H1 (cell line): ENCODE measurements at regions not wholly inside any gene's neighbourhood (a gene's known extent, or its start where the extent isn't known, plus 50 kb on each side); places are given as distances from the start of the nearest gene placed in this dataset.

Experiments used
- CTCF ChIA-PET: fragments of 300-600 bp; sonication (Branson Sonifier 250); formaldehyde crosslinking; loops from one replicate; lab custom pipeline; 2021; ENCODE audit not compliant: partially characterized antibody; lab: Charles Lee
- POLR2A ChIA-PET: fragments of 300-600 bp; sonication (Branson Sonifier 250); formaldehyde crosslinking; loops from one replicate; lab custom pipeline; 2021; ENCODE audit warnings: inconsistent platforms; ENCODE audit not compliant: partially characterized antibody; lab: Charles Lee
- DNase-seq, 2 experiments: peaks; one replicate each; pipeline versions ENCODE4 v3.0.0 to v3.0.0-alpha.2; 2010 to 2022; ENCODE audit warnings: low spot score in 2 of 2, low read depth in 1 of 2, mixed read lengths in 1 of 2
- FAIRE-seq: peaks from 2 replicates; lab custom pipeline; 2011; peaks lifted over from hg19 to GRCh38; lab: Jason Lieb, UNC
- H2AFZ ChIP-seq: 2 replicates; pipeline ENCODE4 v1.8.1; 2012; ENCODE audit warnings: low read length, inconsistent platforms
- H2AK5ac ChIP-seq: 2 replicates; pipeline ENCODE4 v1.6.1; 2013; ENCODE audit warnings: low read depth, low read length
- H2BK120ac ChIP-seq: replicated peaks from 2 replicates; pipeline ENCODE3; 2013; ENCODE audit warnings: low read depth, low read length, inconsistent platforms
- H2BK12ac ChIP-seq: 2 replicates; pipeline ENCODE4 v1.6.1; 2013; ENCODE audit warnings: low read depth, low read length
- H2BK15ac ChIP-seq: 2 replicates; pipeline ENCODE4 v1.6.1; 2013; ENCODE audit warnings: low read length
- H2BK20ac ChIP-seq: 2 replicates; pipeline ENCODE4 v1.6.1; 2013; ENCODE audit warnings: low read length
- H2BK5ac ChIP-seq: 2 replicates; pipeline ENCODE4 v1.6.1; 2013; ENCODE audit warnings: low read depth, low read length
- H3K14ac ChIP-seq: 2 replicates; pipeline ENCODE4 v1.6.1; 2013; ENCODE audit warnings: inconsistent platforms; ENCODE audit not compliant: insufficient read length
- H3K18ac ChIP-seq: 2 replicates; pipeline ENCODE4 v1.6.1; 2013; ENCODE audit warnings: low read length; ENCODE audit errors: extremely low read depth
- H3K23ac ChIP-seq: 2 replicates; pipeline ENCODE4 v1.6.1; 2013; ENCODE audit warnings: inconsistent platforms; ENCODE audit not compliant: insufficient read length
- H3K23me2 ChIP-seq: 2 replicates; pipeline ENCODE4 v1.6.1; 2013; ENCODE audit warnings: low read depth, low read length
- H3K27ac ChIP-seq: 2 replicates; pipeline ENCODE4 v1.6.1; 2011; ENCODE audit warnings: low read depth, low read length, inconsistent platforms
- H3K27me3 ChIP-seq, 4 experiments: replicated peaks in 1 of 4; 1 replicate in 1 of 4; 2 replicates in 3 of 4; pipeline versions ENCODE4 v1.6.1 to v1.8.1; 2011 to 2013; ENCODE audit warnings: low read length in 3 of 4, mild to moderate bottlenecking in 3 of 4, inconsistent platforms in 2 of 4, mixed read lengths in 2 of 4, moderate library complexity in 1 of 4; ENCODE audit not compliant: control insufficient read depth in 3 of 4, insufficient read depth in 3 of 4; ENCODE audit errors: extremely low read depth in 1 of 4
- H3K36me3 ChIP-seq, 4 experiments: 2 replicates each; pipeline versions ENCODE4 v1.6.1 to v1.8.1; 2011 to 2013; ENCODE audit warnings: mild to moderate bottlenecking in 4 of 4, low read length in 3 of 4, moderate library complexity in 2 of 4, control low read depth in 1 of 4, inconsistent platforms in 1 of 4; ENCODE audit not compliant: insufficient read depth in 4 of 4, control insufficient read depth in 2 of 4
- H3K4ac ChIP-seq: replicated peaks from 2 replicates; pipeline ENCODE3; 2013; ENCODE audit warnings: low read length, low read depth, mixed read lengths, inconsistent platforms; ENCODE audit not compliant: insufficient read length
- H3K4me1 ChIP-seq, 4 experiments: replicated peaks in 1 of 4; 1 replicate in 1 of 4; 2 replicates in 3 of 4; pipeline versions ENCODE4 v1.6.1 to v1.8.1; 2011 to 2013; ENCODE audit warnings: low read length in 3 of 4, inconsistent platforms in 2 of 4, mixed read lengths in 1 of 4; ENCODE audit not compliant: insufficient read depth in 4 of 4, control insufficient read depth in 3 of 4
- H3K4me2 ChIP-seq, 2 experiments: 2 replicates each; pipeline versions ENCODE4 v1.6.1 to v1.8.1; 2011 to 2013; ENCODE audit warnings: low read depth in 2 of 2, low read length in 2 of 2, control low read depth in 1 of 2, inconsistent platforms in 1 of 2, mild to moderate bottlenecking in 1 of 2; ENCODE audit not compliant: insufficient read depth in 1 of 2
- H3K4me3 ChIP-seq, 4 experiments: fragments of 200-600, 300-600 bp in 1 of 4; sonication (generic), shearing (Covaris generic), sonication (Bioruptor Twin) in 1 of 4; 2 replicates each; pipeline versions ENCODE4 v1.5.1 to v1.8.1; 2011 to 2016; ENCODE audit warnings: low read length in 4 of 4, low read depth in 3 of 4, control low read depth in 2 of 4, inconsistent platforms in 2 of 4, mild to moderate bottlenecking in 2 of 4, mixed read lengths in 1 of 4, moderate library complexity in 1 of 4; ENCODE audit not compliant: insufficient read depth in 2 of 4; ENCODE audit errors: extremely low read depth in 1 of 4
- H3K56ac ChIP-seq: replicated peaks from 2 replicates; pipeline ENCODE3; 2013; ENCODE audit warnings: low read depth, mild to moderate bottlenecking, mixed read lengths, low read length, inconsistent platforms; ENCODE audit not compliant: insufficient read length
- H3K79me1 ChIP-seq: 2 replicates; pipeline ENCODE4 v1.6.1; 2013; ENCODE audit warnings: low read depth, low read length, control low read depth
- H3K79me2 ChIP-seq, 2 experiments: 2 replicates each; pipeline versions ENCODE4 v1.6.1 to v1.8.1; 2012 to 2013; ENCODE audit warnings: low read length in 2 of 2, mild to moderate bottlenecking in 2 of 2, inconsistent platforms in 1 of 2; ENCODE audit not compliant: insufficient read depth in 2 of 2, control insufficient read depth in 1 of 2
- H3K9ac ChIP-seq, 4 experiments: replicated peaks in 1 of 4; 1 replicate in 1 of 4; 2 replicates in 3 of 4; pipeline versions ENCODE4 v1.6.1 to v1.8.1; 2011 to 2013; ENCODE audit warnings: low read depth in 3 of 4, low read length in 3 of 4, control low read depth in 2 of 4, mild to moderate bottlenecking in 2 of 4, moderate library complexity in 2 of 4, inconsistent platforms in 1 of 4; ENCODE audit errors: extremely low read depth in 1 of 4
- H3K9me3 ChIP-seq, 2 experiments: 2 replicates each; pipeline versions ENCODE4 v1.6.1 to v1.8.1; 2012 to 2013; ENCODE audit warnings: mild to moderate bottlenecking in 2 of 2, moderate library complexity in 2 of 2, control low read depth in 1 of 2, inconsistent platforms in 1 of 2, low read depth in 1 of 2, low read length in 1 of 2, mixed read lengths in 1 of 2; ENCODE audit not compliant: insufficient read depth in 2 of 2
- H4K20me1 ChIP-seq, 2 experiments: replicated peaks in 1 of 2; 2 replicates each; pipeline versions ENCODE3 to v1.8.1; 2011 to 2013; ENCODE audit warnings: inconsistent platforms in 2 of 2, low read length in 2 of 2, mild to moderate bottlenecking in 1 of 2; ENCODE audit not compliant: insufficient read depth in 2 of 2, control insufficient read depth in 1 of 2
- H4K5ac ChIP-seq: 2 replicates; pipeline ENCODE4 v1.6.1; 2013; ENCODE audit warnings: low read length, low read depth, mixed read lengths, inconsistent platforms; ENCODE audit not compliant: insufficient read length
- H4K8ac ChIP-seq: 2 replicates; pipeline ENCODE4 v1.8.0; 2013; ENCODE audit warnings: mild to moderate bottlenecking, moderate library complexity, low read length, inconsistent platforms; ENCODE audit not compliant: insufficient read depth; ENCODE audit errors: extremely low read depth
- H4K91ac ChIP-seq: replicated peaks from 2 replicates; pipeline ENCODE3; 2013; ENCODE audit warnings: low read length, mixed read lengths, inconsistent platforms; ENCODE audit not compliant: insufficient read length
- ASH2L ChIP-seq: fragments of 200-600, 300-600 bp; sonication (generic); IDR thresholded peaks from one replicate; pipeline ENCODE4 v1.7.1; 2017; ENCODE audit warnings: low read length
- BACH1 ChIP-seq: IDR thresholded peaks from 2 replicates; pipeline ENCODE4 v1.6.1; 2012; ENCODE audit warnings: low read length, improper control_type of control experiment
- BCL11A ChIP-seq, 2 experiments: IDR thresholded peaks; one replicate each; pipeline ENCODE4 v1.6.1; 2011; ENCODE audit warnings: low read depth in 2 of 2, low read length in 2 of 2, mild to moderate bottlenecking in 2 of 2
- CHD2 ChIP-seq: IDR thresholded peaks from 2 replicates; pipeline ENCODE4 v1.6.1; 2012; ENCODE audit warnings: low read length, improper control_type of control experiment
- FOSL1 ChIP-seq: IDR thresholded peaks from 2 replicates; pipeline ENCODE4 v1.6.1; 2011; ENCODE audit warnings: mild to moderate bottlenecking, low read depth, low read length, moderate library complexity; ENCODE audit not compliant: insufficient read depth
- POLR2A ChIP-seq, 2 experiments: IDR thresholded peaks; 1 replicate in 1 of 2; 2 replicates in 1 of 2; pipeline ENCODE4 v1.6.1; 2011; ENCODE audit warnings: low read depth in 2 of 2, low read length in 2 of 2, mild to moderate bottlenecking in 2 of 2; ENCODE audit errors: control extremely low read depth in 1 of 2
- POU5F1 ChIP-seq: IDR thresholded peaks from 2 replicates; pipeline ENCODE4 v1.6.1; 2011; ENCODE audit warnings: low read depth, mild to moderate bottlenecking, low read length, moderate library complexity
- TEAD4 ChIP-seq: IDR thresholded peaks from 2 replicates; pipeline ENCODE4 v1.6.1; 2012; ENCODE audit warnings: low read depth, low read length, inconsistent platforms, mixed read lengths
- WGBS, 2 experiments: shearing (Covaris generic) in 1 of 2; methylation state at CpG; one replicate each; pipeline versions ENCODE4 v1.1.6 to v1.1.7; 2013 to 2015; ENCODE audit warnings: low lambda C conversion rate in 2 of 2, mixed read lengths in 2 of 2, inconsistent platforms in 1 of 2, low coverage in 1 of 2, missing lambda C conversion rate in 1 of 2; ENCODE audit not compliant: insufficient replicate concordance in 2 of 2, insufficient coverage in 1 of 2, insufficient read length in 1 of 2; ENCODE audit errors: extremely low coverage in 1 of 2, missing lambda C conversion rate in 1 of 2; 5-methylcytosine and 5-hydroxymethylcytosine counted together
- TF ChIP-seq, protein P1 (sequence below): IDR thresholded peaks from 2 replicates; pipeline ENCODE4 v1.6.1; 2012; ENCODE audit warnings: inconsistent platforms
- TF ChIP-seq, protein P2 (sequence below): IDR thresholded peaks from 2 replicates; pipeline ENCODE4 v1.6.1; 2011; ENCODE audit warnings: low read length, improper control_type of control experiment

DNA sequence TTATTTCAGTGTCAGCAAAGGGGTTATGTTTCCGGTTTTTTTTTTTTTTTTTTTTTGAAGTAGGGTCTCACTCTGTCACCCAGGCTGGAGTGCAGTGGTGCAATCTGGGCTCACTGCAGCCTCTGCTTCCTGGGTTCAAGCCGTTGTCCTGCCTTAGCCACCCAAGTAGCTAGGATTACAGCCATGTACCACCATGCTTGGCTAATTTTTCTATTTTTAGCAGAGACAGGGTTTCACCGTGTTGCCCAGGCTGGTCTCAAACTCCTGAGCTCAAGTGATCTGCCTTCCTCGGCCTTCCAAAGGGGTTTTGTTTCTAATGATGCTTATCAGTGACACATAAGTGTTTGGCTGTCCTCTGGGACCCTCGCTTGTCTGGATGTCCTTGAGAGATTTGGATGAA is 235.7 kb upstream of the C2CD4B start:
- H2BK5ac ChIP-seq, result no peak overlapping the region
- H2BK15ac ChIP-seq, result no peak overlapping the region
- no peaks in the 10 kb centered on the region for H4K20me1 ChIP-seq
- H2AK5ac ChIP-seq, result no peak overlapping the region
- no peak overlapping the region for H2BK12ac ChIP-seq
- no peak overlapping the region for H3K4me2 ChIP-seq
- H3K4ac ChIP-seq, result no peak overlapping the region
- no peak for DNase-seq
- no peak overlapping the region for H2BK120ac ChIP-seq
- no peak for TF ChIP-seq ASH2L
- TF ChIP-seq POU5F1, result no peak
- TF ChIP-seq FOSL1, result no peak
- TF ChIP-seq, protein P1, sequence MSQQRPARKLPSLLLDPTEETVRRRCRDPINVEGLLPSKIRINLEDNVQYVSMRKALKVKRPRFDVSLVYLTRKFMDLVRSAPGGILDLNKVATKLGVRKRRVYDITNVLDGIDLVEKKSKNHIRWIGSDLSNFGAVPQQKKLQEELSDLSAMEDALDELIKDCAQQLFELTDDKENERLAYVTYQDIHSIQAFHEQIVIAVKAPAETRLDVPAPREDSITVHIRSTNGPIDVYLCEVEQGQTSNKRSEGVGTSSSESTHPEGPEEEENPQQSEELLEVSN, result no peak
- TF ChIP-seq, protein P2, sequence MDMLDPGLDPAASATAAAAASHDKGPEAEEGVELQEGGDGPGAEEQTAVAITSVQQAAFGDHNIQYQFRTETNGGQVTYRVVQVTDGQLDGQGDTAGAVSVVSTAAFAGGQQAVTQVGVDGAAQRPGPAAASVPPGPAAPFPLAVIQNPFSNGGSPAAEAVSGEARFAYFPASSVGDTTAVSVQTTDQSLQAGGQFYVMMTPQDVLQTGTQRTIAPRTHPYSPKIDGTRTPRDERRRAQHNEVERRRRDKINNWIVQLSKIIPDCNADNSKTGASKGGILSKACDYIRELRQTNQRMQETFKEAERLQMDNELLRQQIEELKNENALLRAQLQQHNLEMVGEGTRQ, result no peak
- no peak for TF ChIP-seq BCL11A (IDR thresholded peaks at IDR 0.05; ENCODE audit: low read depth in 2 of 2, low read length in 2 of 2)
- TF ChIP-seq CHD2, result no peak
- no peak for TF ChIP-seq POLR2A (IDR thresholded peaks at IDR 0.05; ENCODE audit: control extremely low read depth in 1 of 2, low read depth in 2 of 2, low read length in 2 of 2)
- no peak for TF ChIP-seq TEAD4
- no peak for TF ChIP-seq BACH1
- peaks cover 21 to 22% of the 10 kb centered on the region in 2 experiments for H3K9me3 ChIP-seq
- CTCF ChIA-PET, result interaction anchor here (1.9 kb wide), 1 partner anchor 10 kb away, joined by 8 read pairs; the partner anchor contains the start of gene TLN2
- H2BK20ac ChIP-seq, result no peak overlapping the region
- no peak overlapping the region for H3K23ac ChIP-seq
- H4K91ac ChIP-seq, result no peak overlapping the region
- no peaks in the 10 kb centered on the region for H3K4me1 ChIP-seq
- H4K8ac ChIP-seq, result no peak overlapping the region
- H3K27ac ChIP-seq, result no peak overlapping the region
- no peak overlapping the region for H3K56ac ChIP-seq
- H3K14ac ChIP-seq, result no peak overlapping the region
- H4K5ac ChIP-seq, result no peak overlapping the region
- H3K27me3 ChIP-seq, result no peaks in the 10 kb centered on the region
- no peaks in the 10 kb centered on the region; a peak in 1 of 8 replicates for H3K36me3 ChIP-seq
- POLR2A ChIA-PET, result no interaction called here
- no peak overlapping the region for H3K9ac ChIP-seq
- H2AFZ ChIP-seq, result no peak overlapping the region
- H3K79me2 ChIP-seq, result peaks cover 0 to 8% of the 10 kb centered on the region in 2 experiments; a peak in 1 of 4 replicates
- H3K79me1 ChIP-seq, result peaks cover 2% of the 10 kb centered on the region; the same call in 1 of the 2 replicates
- no peak overlapping the region for H3K4me3 ChIP-seq
- WGBS, 2 experiments, result 89% methylated on average over 5 of the region's 5 CpGs; no CpG with 5 or more reads in 1 of the 2 experiments
- no peaks in the 10 kb centered on the region for H3K23me2 ChIP-seq
- FAIRE-seq, result no peak
- no peak overlapping the region for H3K18ac ChIP-seq
